ENCODE measurements at regions not wholly inside any gene's neighbourhood (a gene's known extent, or its start where the extent isn't known, plus 50 kb on each side); places are given as distances from the start of the nearest gene placed in this dataset.
"Not testable (repeated sequence)": the region's sequence is repeated elsewhere in the genome, so short reads cannot be mapped to it uniquely, and the experiment has no call there.

- no peak for DNase-seq (ENCODE audit: low read depth)
These were observed 334.2 kb upstream of the CCNH start for GRCh38 chr5:87746891-87747377.

GRCh38 chr5:87746341-87746740 is 333.6 kb upstream of the CCNH start:
- no peak for DNase-seq (ENCODE audit: low read depth)

GRCh38 chr5:87741881-87742280 is 329.2 kb upstream of the CCNH start:
- no peak for DNase-seq (ENCODE audit: low read depth)

GRCh38 chr5:87735923-87736322 is 323.2 kb upstream of the CCNH start:
- no peak for DNase-seq (ENCODE audit: low read depth)

GRCh38 chr5:87733897-87734296 is 321.2 kb upstream of the CCNH start:
- no peak for DNase-seq (ENCODE audit: low read depth)

GRCh38 chr5:87732875-87733768 is 320.4 kb upstream of the CCNH start:
- DNase-seq (ENCODE audit: low read depth), result no peak

GRCh38 chr5:87729781-87730180 is 317.1 kb upstream of the CCNH start:
- no peak for DNase-seq (ENCODE audit: low read depth)

- DNase-seq (ENCODE audit: low read depth), result no peak
These were observed 309.6 kb upstream of the CCNH start for GRCh38 chr5:87722286-87722685.

- DNase-seq (ENCODE audit: low read depth), result not testable (repeated sequence)
These were observed 305.6 kb upstream of the CCNH start for GRCh38 chr5:87718224-87718925.

- DNase-seq (ENCODE audit: low read depth), result no peak
These were observed 305.0 kb upstream of the CCNH start for GRCh38 chr5:87717761-87718160.

GRCh38 chr5:87705876-87706275 is 293.1 kb upstream of the CCNH start:
- no peak for DNase-seq (ENCODE audit: low read depth)

GRCh38 chr5:87686975-87687374 is 274.2 kb upstream of the CCNH start:
- no peak for DNase-seq (ENCODE audit: low read depth)

- DNase-seq (ENCODE audit: low read depth), result no peak
These were observed 273.3 kb upstream of the CCNH start for GRCh38 chr5:87686018-87686417.

- no peak for DNase-seq (ENCODE audit: low read depth)
These were observed 261.5 kb upstream of the CCNH start for GRCh38 chr5:87674235-87674634.

GRCh38 chr5:87671146-87671545 is 258.4 kb upstream of the CCNH start:
- no peak for DNase-seq (ENCODE audit: low read depth)

GRCh38 chr5:87665166-87665565 is 252.4 kb upstream of the CCNH start:
- DNase-seq (ENCODE audit: low read depth), result no peak

GRCh38 chr5:87661784-87662566 is 249.2 kb upstream of the CCNH start:
- DNase-seq (ENCODE audit: low read depth), result no peak

GRCh38 chr5:87653242-87653641 is 240.5 kb upstream of the CCNH start:
- DNase-seq (ENCODE audit: low read depth), result no peak

GRCh38 chr5:87650284-87650683 is 237.6 kb upstream of the CCNH start:
- no peak for DNase-seq (ENCODE audit: low read depth)

GRCh38 chr5:87649455-87649854 is 236.7 kb upstream of the CCNH start:
- no peak for DNase-seq (ENCODE audit: low read depth)

GRCh38 chr5:87645224-87645623 is 232.5 kb upstream of the CCNH start:
- no peak for DNase-seq (ENCODE audit: low read depth)

- DNase-seq (ENCODE audit: low read depth), result no peak
These were observed 228.2 kb upstream of the CCNH start for GRCh38 chr5:87640902-87641301.

Measured in activated T-cell treated with anti-CD3 and anti-CD28 coated beads for 1 hour (primary cell).